ENCODE measurements at regions not wholly inside any gene's neighbourhood (a gene's known extent, or its start where the extent isn't known, plus 50 kb on each side); places are given as distances from the start of the nearest gene placed in this dataset.

GRCh38 chr5:34505731-34506130, 150.4 kb upstream of the RAI14 start:
- DNase-seq (ENCODE audit: low read depth): no peak

GRCh38 chr5:34507933-34508332, 148.2 kb upstream of the RAI14 start:
- DNase-seq (ENCODE audit: low read depth): no peak

GRCh38 chr5:34509392-34509791, 146.7 kb upstream of the RAI14 start:
- DNase-seq (ENCODE audit: low read depth): no peak

DNA sequence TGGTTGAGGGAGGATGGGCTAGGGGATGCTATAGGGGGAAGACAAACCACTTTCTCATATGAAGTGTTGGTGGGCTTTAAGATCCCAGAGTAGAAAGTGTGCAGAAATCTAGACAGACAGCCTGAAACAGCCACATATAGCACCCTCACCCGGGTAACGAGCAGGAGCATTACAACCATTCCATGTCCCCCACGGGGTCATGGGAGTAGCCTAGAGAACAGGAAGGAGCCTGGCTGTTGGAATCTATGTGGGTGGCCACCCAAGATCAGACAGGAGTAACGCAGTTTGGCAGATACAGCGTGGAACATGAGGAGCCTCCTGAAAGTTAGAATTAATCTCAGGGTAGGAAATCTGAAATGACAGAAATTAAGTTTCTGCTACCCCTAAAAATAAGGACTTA, 146.1 kb upstream of the RAI14 start:
- DNase-seq (ENCODE audit: low read depth): no peak

GRCh38 chr5:34511063-34511462, 145.1 kb upstream of the RAI14 start:
- no peak for DNase-seq (ENCODE audit: low read depth)

DNA sequence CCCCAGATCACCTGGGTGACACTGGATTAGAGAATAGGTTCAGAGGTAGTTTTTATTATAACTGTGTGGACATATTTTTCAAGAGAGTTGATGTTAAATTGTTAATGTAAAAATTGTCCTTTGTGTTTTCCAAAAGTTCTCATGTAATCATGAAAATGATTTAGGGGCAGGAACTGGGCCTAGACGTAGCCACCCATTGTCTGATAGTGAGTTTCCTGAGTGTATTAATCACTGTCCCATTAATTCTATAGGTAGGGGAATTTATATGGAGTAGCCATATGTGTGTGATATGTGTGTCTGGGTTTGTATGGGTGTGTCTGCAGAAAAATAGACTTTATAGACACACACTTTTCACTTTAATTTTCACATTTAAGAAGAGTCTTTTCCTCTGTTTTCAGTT, 144.6 kb upstream of the RAI14 start:
- no peak for DNase-seq (ENCODE audit: low read depth)

DNA sequence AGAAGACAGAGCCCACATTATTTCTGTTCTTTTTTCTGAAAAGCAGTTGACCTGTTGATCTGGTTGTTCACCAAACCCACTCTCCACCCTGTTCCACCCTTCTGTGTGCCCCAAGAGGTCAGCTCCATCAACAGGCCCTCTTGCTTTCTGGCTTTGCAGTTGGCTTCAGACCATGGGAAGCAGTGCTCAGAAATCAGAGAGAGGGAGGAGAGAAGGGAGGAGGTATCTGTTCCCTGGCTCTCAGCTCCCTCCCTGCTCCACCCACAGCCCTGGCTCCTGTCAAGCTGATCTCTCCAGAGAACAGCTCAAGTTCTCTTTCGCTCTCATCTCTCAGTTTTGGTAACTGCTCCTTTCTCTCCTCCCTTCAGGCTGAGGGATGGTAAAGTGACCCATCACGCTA, 144.2 kb upstream of the RAI14 start:
- no peak for DNase-seq (ENCODE audit: low read depth)

DNA sequence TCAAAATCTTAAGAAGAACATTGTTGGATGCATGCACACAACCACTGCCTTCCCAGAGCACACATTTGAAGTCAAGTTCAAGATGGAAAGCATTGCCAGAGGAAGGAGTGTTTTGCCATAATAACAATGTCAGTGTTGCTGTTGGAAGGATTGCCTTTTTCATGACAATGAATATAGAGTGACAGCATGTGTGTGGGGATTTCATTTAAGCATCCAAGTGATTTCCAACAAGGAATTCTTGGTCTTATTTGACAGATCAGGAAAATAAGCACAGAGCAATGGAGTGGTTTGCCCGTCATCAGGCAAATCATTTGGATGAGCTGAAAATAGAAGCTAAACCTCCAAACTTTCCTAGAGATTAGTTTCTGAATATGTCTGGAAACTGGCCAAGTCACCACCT, 140.0 kb upstream of the RAI14 start:
- DNase-seq (ENCODE audit: low read depth): no peak

DNA sequence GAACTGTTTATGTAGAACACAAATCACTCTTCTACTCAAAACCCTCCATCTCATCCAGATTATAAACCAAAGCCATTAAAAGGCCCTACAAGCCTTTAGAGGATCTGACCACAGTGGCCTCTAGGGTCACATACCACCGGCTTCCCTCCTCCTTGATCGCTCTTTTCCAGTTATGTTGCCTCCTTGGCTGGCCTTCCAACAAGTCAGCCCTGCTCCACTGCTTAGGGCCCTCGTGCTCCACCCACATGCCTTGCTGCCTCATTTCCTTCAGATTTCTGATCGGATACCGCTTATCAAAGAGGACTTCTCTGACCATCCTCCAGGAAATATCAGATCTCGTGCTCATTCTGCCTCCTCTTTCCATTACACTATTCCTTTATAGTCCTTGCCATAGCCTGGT, 139.4 kb upstream of the RAI14 start:
- no peak for DNase-seq (ENCODE audit: low read depth)

- DNase-seq (ENCODE audit: low read depth): no peak
Measured at GRCh38 chr5:34517249-34517648, 138.9 kb upstream of the RAI14 start.

- DNase-seq (ENCODE audit: low read depth): no peak
Measured at GRCh38 chr5:34519489-34520220, 136.5 kb upstream of the RAI14 start.

DNA sequence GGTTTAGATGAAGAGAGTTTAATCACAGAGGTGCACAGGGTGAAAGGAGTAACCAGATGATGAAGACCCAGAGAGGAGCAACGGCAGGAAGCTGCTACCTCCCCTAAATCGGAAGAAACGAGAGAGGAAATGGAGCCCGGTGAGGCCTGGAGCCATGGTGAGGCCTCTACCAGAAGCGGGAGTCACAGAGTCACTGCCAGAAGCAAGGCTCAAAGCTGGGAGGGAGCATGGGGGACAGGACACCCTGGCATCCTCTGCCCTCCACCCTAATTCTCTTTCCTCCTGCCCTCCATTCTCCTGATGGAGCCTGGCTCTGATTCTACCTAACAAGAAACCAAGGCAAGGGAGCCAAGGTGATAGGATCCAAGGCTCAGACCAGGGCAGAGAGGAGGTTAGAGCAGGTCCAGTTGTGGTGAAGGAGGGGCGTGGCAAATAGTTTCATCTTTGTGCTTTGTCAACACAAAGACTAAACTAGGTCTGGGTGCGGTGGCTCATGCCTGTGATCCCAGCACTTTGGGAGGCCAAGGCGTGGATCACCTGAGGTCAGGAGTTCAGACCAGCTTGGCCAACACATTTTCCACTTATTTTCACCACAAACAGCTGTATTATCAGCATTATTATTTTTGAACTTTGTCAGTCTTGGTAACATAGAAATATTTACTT, 134.4 kb upstream of the RAI14 start:
- DNase-seq (ENCODE audit: low read depth): no peak

DNA sequence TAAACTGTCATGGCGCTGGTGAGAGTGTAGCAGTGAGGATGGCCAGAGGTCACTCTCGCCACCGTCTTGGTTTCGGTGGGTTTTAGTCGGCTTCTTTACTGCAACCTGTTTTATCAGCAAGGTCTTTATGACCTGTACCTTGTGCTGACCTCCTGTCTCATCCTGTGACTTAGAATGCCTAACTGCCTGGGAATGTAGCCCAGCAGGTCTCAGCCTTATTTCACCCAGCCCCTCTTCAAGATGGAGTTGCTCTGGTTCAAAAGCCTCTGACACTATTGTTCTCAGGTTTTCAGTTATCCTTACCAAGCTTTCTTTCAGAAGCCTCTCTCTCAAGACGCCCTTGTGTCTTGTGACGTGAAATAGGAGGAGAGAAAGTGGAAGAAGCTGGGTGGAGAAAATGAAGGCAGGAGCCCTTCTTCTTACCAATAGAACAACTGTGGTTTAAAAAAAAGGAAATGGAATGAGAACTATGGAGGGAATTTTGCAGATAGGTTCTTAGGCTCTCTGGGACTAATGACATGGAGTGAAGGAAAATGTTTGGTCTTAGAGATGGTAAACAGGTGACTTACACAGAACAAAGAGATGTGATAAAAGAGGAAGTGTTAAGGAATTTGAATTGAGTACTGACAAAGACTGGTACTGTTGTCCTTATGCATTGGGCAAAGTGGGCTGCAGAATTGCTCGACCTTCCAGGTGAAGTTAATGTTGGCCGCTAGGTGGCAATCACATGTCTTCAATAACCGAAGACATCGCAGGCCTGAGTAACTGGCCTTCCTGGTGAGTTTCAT, 133.3 kb upstream of the RAI14 start:
- DNase-seq (ENCODE audit: low read depth): peak; percentile 65

DNA sequence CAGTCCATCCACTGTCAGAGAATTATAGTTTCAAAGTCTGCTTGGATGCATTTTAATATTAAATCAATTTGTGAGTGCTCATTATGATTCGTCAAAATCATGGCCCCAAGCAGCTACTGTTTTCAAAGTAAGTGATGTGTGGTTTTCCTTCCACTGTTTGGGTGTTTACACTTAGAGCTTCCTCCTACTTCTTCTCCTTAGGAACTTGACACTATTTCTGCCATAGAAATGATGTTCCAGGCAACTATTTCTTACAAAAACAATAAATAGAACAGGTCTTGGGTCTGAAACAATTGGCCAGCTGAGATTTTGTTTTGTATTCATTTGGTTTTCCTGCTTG, 132.8 kb upstream of the RAI14 start:
- DNase-seq (ENCODE audit: low read depth): no peak

GRCh38 chr5:34524123-34524522, 132.0 kb upstream of the RAI14 start:
- peak; percentile 35 for DNase-seq (ENCODE audit: low read depth)

DNA sequence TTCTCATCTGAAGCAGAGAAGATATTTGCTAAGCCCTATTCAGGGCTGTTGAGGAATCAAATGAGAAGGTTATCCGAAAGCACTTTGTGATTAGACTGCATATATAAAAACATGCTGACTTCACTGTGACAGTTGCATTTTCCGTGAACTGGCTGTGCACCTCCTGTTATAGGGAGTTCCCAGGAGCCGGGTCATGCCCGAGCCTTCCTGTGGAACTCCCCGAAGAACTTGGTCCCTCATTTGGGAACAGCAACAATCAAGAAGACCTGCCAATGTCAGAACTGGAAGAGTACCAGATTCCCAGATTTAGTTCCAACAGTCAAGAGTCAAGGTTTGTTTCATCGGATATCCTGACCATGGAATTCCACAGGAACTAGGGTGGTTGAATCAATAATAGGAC, 130.4 kb upstream of the RAI14 start:
- no peak for DNase-seq (ENCODE audit: low read depth)

DNA sequence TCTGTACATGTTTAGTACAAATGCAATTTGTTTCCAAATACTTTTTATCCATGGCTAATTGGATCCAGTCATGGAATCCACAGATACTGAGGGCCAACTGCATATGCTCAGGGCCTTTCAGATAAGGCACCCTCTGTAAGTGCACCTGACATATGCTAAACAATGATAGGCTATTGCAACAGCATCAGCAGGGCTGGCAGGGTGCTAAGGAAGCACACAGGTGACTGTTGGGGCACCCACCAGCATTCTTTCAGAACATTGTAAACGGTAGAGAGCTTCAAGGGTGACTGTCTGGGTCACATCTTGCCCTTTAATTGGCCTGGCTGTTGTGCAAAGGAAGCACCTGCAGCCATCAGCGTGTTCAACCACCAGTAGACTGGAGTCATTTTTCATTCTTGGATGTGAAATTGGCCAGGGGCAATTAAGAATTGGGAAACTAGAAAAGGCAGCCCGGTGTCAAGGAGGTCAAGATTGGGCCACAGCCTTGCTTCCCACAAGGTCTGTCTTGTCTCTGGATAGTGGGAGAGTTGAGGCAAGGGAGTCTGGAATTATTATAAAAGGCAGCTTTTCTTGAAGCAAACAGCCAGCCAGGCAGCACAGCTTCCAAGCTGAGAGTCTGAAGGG, 129.3 kb upstream of the RAI14 start:
- no peak for DNase-seq (ENCODE audit: low read depth)

GRCh38 chr5:34529581-34530331, 126.4 kb upstream of the RAI14 start:
- DNase-seq (ENCODE audit: low read depth): no peak

GRCh38 chr5:34530637-34531036, 125.5 kb upstream of the RAI14 start:
- no peak for DNase-seq (ENCODE audit: low read depth)

DNA sequence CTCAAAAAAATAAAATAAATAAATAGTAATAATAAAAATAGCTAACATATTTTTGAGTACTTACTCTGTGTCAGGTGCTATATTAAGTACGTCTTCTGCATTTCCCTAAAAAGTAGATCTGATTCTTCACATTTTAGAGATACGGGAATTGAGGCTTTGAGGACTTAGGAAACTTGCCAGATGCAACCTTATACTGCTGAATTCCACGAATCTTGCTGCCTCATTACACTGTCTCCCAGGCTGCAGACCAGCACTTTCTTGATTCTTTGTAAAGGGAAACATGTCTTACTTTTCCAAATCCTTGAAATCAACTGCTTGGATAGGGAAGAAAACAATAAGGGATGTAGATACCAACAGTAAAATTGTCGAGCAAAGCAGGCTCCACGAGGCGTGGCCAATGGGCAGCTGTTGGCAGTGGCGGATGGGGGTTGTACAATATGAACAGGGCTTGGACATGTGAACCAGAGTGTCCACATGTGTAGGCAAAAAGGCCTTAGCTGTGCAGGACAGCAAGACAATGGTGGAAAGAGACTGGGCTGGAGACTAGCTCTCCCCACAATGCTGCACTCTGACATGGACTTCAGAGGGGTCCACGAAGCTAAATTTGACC, 124.3 kb upstream of the RAI14 start:
- DNase-seq (ENCODE audit: low read depth): no peak
